ENCODE measurements at regions not wholly inside any gene's neighbourhood (a gene's known extent, or its start where the extent isn't known, plus 50 kb on each side); places are given as distances from the start of the nearest gene placed in this dataset.
"Not testable (repeated sequence)": the region's sequence is repeated elsewhere in the genome, so short reads cannot be mapped to it uniquely, and the experiment has no call there.

- peak in 1 of 51 donors; percentile 4 for DNase-seq
Measured at GRCh38 chr4:56575820-56576429, 70.3 kb downstream of the ARL9 start.

- DNase-seq, result not testable (repeated sequence)
Measured at GRCh38 chr4:56592417-56592816, 86.8 kb downstream of the ARL9 start.

Measured in hypothalamus (tissue), 51 donors.